ENCODE measurements at regions not wholly inside any gene's neighbourhood (a gene's known extent, or its start where the extent isn't known, plus 50 kb on each side); places are given as distances from the start of the nearest gene placed in this dataset.

GRCh38 chr3:188946351-188947240, 225.2 kb upstream of the TPRG1 start:
- no peak for TF ChIP-seq CTCF (IDR thresholded peaks at IDR 0.05; ENCODE audit: insufficient read depth, low read length, poor library complexity, severe bottlenecking)
- TF ChIP-seq EZH2phosphoT487 (conservative IDR thresholded peaks at IDR 0.05; ENCODE audit: low read length): no peak
